Cardiac muscle cell (in vitro differentiated cells and primary cell): ENCODE measurements at regions not wholly inside any gene's neighbourhood (a gene's known extent, or its start where the extent isn't known, plus 50 kb on each side); places are given as distances from the start of the nearest gene placed in this dataset.

Experiments used
- DNase-seq, 2 donors: peaks; one replicate each; pipeline versions ENCODE4 v3.0.0 to v3.0.0-alpha.2; 2010 to 2017; ENCODE audit warnings: low read depth in 1 of 2, low spot score in 1 of 2
- H3K27ac ChIP-seq: fragments of 200-600 bp; sonication (generic); 2 replicates; pipeline ENCODE4 v1.5.1; 2016
- H3K27me3 ChIP-seq: fragments of 200-600 bp; sonication (generic); 2 replicates; pipeline ENCODE4 v1.6.0; 2016; ENCODE audit warnings: control low read depth
- H3K36me3 ChIP-seq: fragments of 200-600 bp; sonication (generic); 2 replicates; pipeline ENCODE4 v1.5.1; 2016; ENCODE audit warnings: control low read depth
- H3K4me1 ChIP-seq: fragments of 200-600 bp; sonication (generic); 2 replicates; pipeline ENCODE4 v1.8.1; 2017; ENCODE audit warnings: low read depth, mild to moderate bottlenecking, mixed run types
- H3K4me3 ChIP-seq: fragments of 200-600 bp; sonication (generic); 2 replicates; pipeline ENCODE4 v1.5.1; 2016; ENCODE audit warnings: mild to moderate bottlenecking
- H3K9me3 ChIP-seq: fragments of 200-600 bp; sonication (generic); 2 replicates; pipeline ENCODE4 v1.5.1; 2017; ENCODE audit warnings: low read depth, mild to moderate bottlenecking, control low read depth
- CTCF ChIP-seq: IDR thresholded peaks from 2 replicates; pipeline ENCODE4 v1.5.1; 2012; ENCODE audit warnings: low read depth, mild to moderate bottlenecking, low read length

GRCh38 chr9:91477106-91477505 lies 53.5 kb upstream of the NFIL3 start:
- peak in 1 of 2 donors; percentile 12 for DNase-seq
- Histone ChIP-seq H3K9me3 (no peaks in the 10 kb centered on the region), H3K27me3 (no peaks in the 10 kb centered on the region), H3K4me3 (no peak overlapping the region), H3K36me3 (no peaks in the 10 kb centered on the region), H3K4me1 (peaks cover 11% of the 10 kb centered on the region), H3K27ac (no peak overlapping the region)
- TF ChIP-seq CTCF, result no peak

- H3K9me3 ChIP-seq, result no peaks in the 10 kb centered on the region
- H3K4me1 ChIP-seq, result peaks cover 11% of the 10 kb centered on the region
- no peak overlapping the region for H3K4me3 ChIP-seq
- H3K27ac ChIP-seq, result no peak overlapping the region
- H3K27me3 ChIP-seq, result no peaks in the 10 kb centered on the region
- no peak for TF ChIP-seq CTCF
- DNase-seq, result peak in 1 of 2 donors; percentile 66
- H3K36me3 ChIP-seq, result no peaks in the 10 kb centered on the region
Observed at GRCh38 chr9:91474656-91475055, 51.0 kb upstream of the NFIL3 start.
